ENCODE measurements at regions not wholly inside any gene's neighbourhood (a gene's known extent, or its start where the extent isn't known, plus 50 kb on each side); places are given as distances from the start of the nearest gene placed in this dataset.

GRCh38 chr2:7476371-7476770 lies 559.2 kb downstream of the RNF144A start:
- TF ChIP-seq CTCF (IDR thresholded peaks at IDR 0.05) (no peak), POLR2A (IDR thresholded peaks at IDR 0.05) (no peak)
